ENCODE measurements at regions not wholly inside any gene's neighbourhood (a gene's known extent, or its start where the extent isn't known, plus 50 kb on each side); places are given as distances from the start of the nearest gene placed in this dataset.

DNA sequence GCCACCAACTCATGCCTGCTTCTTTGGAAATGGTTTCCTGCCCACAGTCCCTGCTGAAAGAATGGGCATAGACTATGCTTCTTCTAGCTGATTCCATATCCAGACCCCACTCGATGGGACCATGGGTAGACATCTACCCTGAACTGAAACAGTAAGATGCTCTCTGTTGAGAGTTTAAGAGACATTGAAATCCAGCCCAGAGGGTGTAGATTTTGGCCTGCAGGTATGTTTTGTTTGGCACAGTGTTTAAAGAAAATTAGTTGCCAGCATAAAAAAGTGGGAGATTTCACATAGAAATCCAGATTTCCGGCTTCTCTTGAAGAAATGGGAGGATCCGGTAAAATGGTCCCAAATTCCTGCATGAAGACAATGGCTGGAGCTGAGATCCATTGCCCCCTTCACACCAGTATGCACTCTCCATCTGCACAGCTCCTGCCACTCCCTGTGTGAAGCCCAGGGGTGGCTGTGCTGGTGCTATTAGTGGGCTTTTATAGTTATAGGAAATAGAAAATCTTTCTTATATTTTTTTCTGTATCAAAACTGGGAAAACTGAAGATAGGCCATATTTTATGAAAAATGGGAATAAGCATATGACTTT is 218.1 kb downstream of the PTEN start:
- peaks cover 2% of the 10 kb centered on the region; the same call in 1 of the 2 replicates for H3K27me3 ChIP-seq (ENCODE audit: control insufficient read depth, insufficient read depth, low read length)
- ChIA-PET CTCF (no interaction called here), POLR2A (interaction anchor here (0.5 kb wide), 1 partner anchor 59 kb away, joined by 4 read pairs; no protein-coding TSS in a partner anchor)
- in situ Hi-C loops (cut with HindIII; ENCODE audit: low pct_unique_long_range_greater_than_20kb, low sequenced_read_pairs) = no loop called here
- BruUV-seq (replicated peaks) = no TSS peak
- no peaks in the 10 kb centered on the region for H3K9me3 ChIP-seq (ENCODE audit: control insufficient read depth, insufficient read depth, low read depth, low read length)
- no peaks in the 10 kb centered on the region for H3K36me3 ChIP-seq (ENCODE audit: control insufficient read depth, insufficient read depth, low read length)
- H3K4me1 ChIP-seq (ENCODE audit: control insufficient read depth, insufficient read depth, low read length) = peaks cover 2% of the 10 kb centered on the region; the same call in 1 of the 2 replicates
- no peak overlapping the region for H3K4me3 ChIP-seq (ENCODE audit: low read depth in 2 of 2, low read length in 2 of 2)
- ATAC-seq = no peak
- no peak overlapping the region for H3K27ac ChIP-seq (ENCODE audit: low read length)
- intact Hi-C loops (cut with micrococcal nuclease; ENCODE audit: unreplicated experiment) = no loop called here
- no peak for DNase-seq (ENCODE audit: low read depth, low spot score)
- TF ChIP-seq CTCF (IDR thresholded peaks at IDR 0.05) = no peak
- no peak for TF ChIP-seq POLR2AphosphoS5 (IDR thresholded peaks at IDR 0.05; ENCODE audit: low read depth, low read length)
- TF ChIP-seq TCF7L2 (IDR thresholded peaks at IDR 0.05; ENCODE audit: low read depth, low read length) = no peak
- TF ChIP-seq, protein P1, sequence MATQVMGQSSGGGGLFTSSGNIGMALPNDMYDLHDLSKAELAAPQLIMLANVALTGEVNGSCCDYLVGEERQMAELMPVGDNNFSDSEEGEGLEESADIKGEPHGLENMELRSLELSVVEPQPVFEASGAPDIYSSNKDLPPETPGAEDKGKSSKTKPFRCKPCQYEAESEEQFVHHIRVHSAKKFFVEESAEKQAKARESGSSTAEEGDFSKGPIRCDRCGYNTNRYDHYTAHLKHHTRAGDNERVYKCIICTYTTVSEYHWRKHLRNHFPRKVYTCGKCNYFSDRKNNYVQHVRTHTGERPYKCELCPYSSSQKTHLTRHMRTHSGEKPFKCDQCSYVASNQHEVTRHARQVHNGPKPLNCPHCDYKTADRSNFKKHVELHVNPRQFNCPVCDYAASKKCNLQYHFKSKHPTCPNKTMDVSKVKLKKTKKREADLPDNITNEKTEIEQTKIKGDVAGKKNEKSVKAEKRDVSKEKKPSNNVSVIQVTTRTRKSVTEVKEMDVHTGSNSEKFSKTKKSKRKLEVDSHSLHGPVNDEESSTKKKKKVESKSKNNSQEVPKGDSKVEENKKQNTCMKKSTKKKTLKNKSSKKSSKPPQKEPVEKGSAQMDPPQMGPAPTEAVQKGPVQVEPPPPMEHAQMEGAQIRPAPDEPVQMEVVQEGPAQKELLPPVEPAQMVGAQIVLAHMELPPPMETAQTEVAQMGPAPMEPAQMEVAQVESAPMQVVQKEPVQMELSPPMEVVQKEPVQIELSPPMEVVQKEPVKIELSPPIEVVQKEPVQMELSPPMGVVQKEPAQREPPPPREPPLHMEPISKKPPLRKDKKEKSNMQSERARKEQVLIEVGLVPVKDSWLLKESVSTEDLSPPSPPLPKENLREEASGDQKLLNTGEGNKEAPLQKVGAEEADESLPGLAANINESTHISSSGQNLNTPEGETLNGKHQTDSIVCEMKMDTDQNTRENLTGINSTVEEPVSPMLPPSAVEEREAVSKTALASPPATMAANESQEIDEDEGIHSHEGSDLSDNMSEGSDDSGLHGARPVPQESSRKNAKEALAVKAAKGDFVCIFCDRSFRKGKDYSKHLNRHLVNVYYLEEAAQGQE (IDR thresholded peaks at IDR 0.05; ENCODE audit: insufficient read depth in 1 of 2, low read depth in 2 of 2, low read length in 1 of 2) = no peak
- TF ChIP-seq SIN3A (IDR thresholded peaks at IDR 0.05; ENCODE audit: borderline replicate concordance, insufficient read depth, low read depth, low read length) = no peak

GRCh38 chr10:88082391-88082790 is 219.0 kb downstream of the PTEN start:
- intact Hi-C loops (cut with micrococcal nuclease; ENCODE audit: unreplicated experiment) (no loop called here), in situ Hi-C loops (cut with HindIII; ENCODE audit: low pct_unique_long_range_greater_than_20kb, low sequenced_read_pairs) (no loop called here)
- H3K9me3 ChIP-seq (ENCODE audit: control insufficient read depth, insufficient read depth, low read depth, low read length) = no peaks in the 10 kb centered on the region
- no TSS peak for BruUV-seq (replicated peaks)
- CTCF ChIA-PET = no interaction called here
- H3K4me3 ChIP-seq (ENCODE audit: low read depth in 2 of 2, low read length in 2 of 2) = no peak overlapping the region
- DNase-seq (ENCODE audit: low read depth, low spot score) (no peak), ATAC-seq (no peak)
- peaks cover 2% of the 10 kb centered on the region; the same call in 1 of the 2 replicates for H3K27me3 ChIP-seq (ENCODE audit: control insufficient read depth, insufficient read depth, low read length)
- no peak overlapping the region for H3K27ac ChIP-seq (ENCODE audit: low read length)
- no peaks in the 10 kb centered on the region for H3K36me3 ChIP-seq (ENCODE audit: control insufficient read depth, insufficient read depth, low read length)
- peaks cover 2% of the 10 kb centered on the region; the same call in 1 of the 2 replicates for H3K4me1 ChIP-seq (ENCODE audit: control insufficient read depth, insufficient read depth, low read length)
- POLR2A ChIA-PET = no interaction called here
- TF ChIP-seq CTCF (IDR thresholded peaks at IDR 0.05) (no peak), POLR2AphosphoS5 (IDR thresholded peaks at IDR 0.05; ENCODE audit: low read depth, low read length) (no peak), SIN3A (IDR thresholded peaks at IDR 0.05; ENCODE audit: borderline replicate concordance, insufficient read depth, low read depth, low read length) (no peak), TCF7L2 (IDR thresholded peaks at IDR 0.05; ENCODE audit: low read depth, low read length) (no peak)
- TF ChIP-seq, protein P1 (IDR thresholded peaks at IDR 0.05; ENCODE audit: insufficient read depth in 1 of 2, low read depth in 2 of 2, low read length in 1 of 2) = no peak

Data from Panc1 (cell line).